Fibroblast of upper back skin (primary cell): ENCODE measurements at regions not wholly inside any gene's neighbourhood (a gene's known extent, or its start where the extent isn't known, plus 50 kb on each side); places are given as distances from the start of the nearest gene placed in this dataset.

Source experiments
- DNase-seq: peaks from one replicate; pipeline ENCODE4 v3.0.0-alpha.2; 2013

- DNase-seq, result no peak
Observed at GRCh38 chr13:75124415-75124814, 357.6 kb downstream of the TBC1D4 start.

GRCh38 chr13:75123428-75123827, 358.5 kb downstream of the TBC1D4 start:
- DNase-seq, result no peak

GRCh38 chr13:75120085-75120484, 361.9 kb downstream of the TBC1D4 start:
- no peak for DNase-seq

- DNase-seq, result no peak
Observed at GRCh38 chr13:75115171-75115570, 366.8 kb downstream of the TBC1D4 start.

- no peak for DNase-seq
Observed at GRCh38 chr13:75103976-75104375, 378.0 kb downstream of the TBC1D4 start.

- DNase-seq, result peak; percentile 53
Observed at GRCh38 chr13:75102001-75102716, 379.8 kb downstream of the TBC1D4 start.

- DNase-seq, result no peak
Observed at GRCh38 chr13:75101348-75101747, 380.6 kb downstream of the TBC1D4 start.

- no peak for DNase-seq
Observed at GRCh38 chr13:75092143-75092542, 389.8 kb downstream of the TBC1D4 start.

- no peak for DNase-seq
Observed at GRCh38 chr13:75091718-75092117, 390.3 kb downstream of the TBC1D4 start.

GRCh38 chr13:75090872-75091615, 390.9 kb downstream of the TBC1D4 start:
- DNase-seq, result no peak

- DNase-seq, result no peak
Observed at GRCh38 chr13:75088915-75089314, 393.1 kb downstream of the TBC1D4 start.

GRCh38 chr13:75079226-75079625, 402.7 kb downstream of the TBC1D4 start:
- DNase-seq, result peak; percentile 6

GRCh38 chr13:75076476-75076875, 405.5 kb downstream of the TBC1D4 start:
- no peak for DNase-seq

GRCh38 chr13:75073786-75074185, 408.2 kb downstream of the TBC1D4 start:
- no peak for DNase-seq

- no peak for DNase-seq
Observed at GRCh38 chr13:75072891-75073290, 409.1 kb downstream of the TBC1D4 start.

- no peak for DNase-seq
Observed at GRCh38 chr13:75072368-75072767, 409.6 kb downstream of the TBC1D4 start.

GRCh38 chr13:75071796-75072195, 410.2 kb downstream of the TBC1D4 start:
- DNase-seq, result no peak

- no peak for DNase-seq
Observed at GRCh38 chr13:75071395-75071794, 410.6 kb downstream of the TBC1D4 start.

- no peak for DNase-seq
Observed at GRCh38 chr13:75061909-75062308, 420.1 kb downstream of the TBC1D4 start.

- DNase-seq, result no peak
Observed at GRCh38 chr13:75055296-75055695, 426.7 kb downstream of the TBC1D4 start.

- DNase-seq, result no peak
Observed at GRCh38 chr13:75052616-75053015, 429.4 kb downstream of the TBC1D4 start.

GRCh38 chr13:75050419-75051046, 431.4 kb downstream of the TBC1D4 start:
- DNase-seq, result peak; percentile 80

- DNase-seq, result no peak
Observed at GRCh38 chr13:75049735-75050335, 432.1 kb downstream of the TBC1D4 start.

- DNase-seq, result no peak
Observed at GRCh38 chr13:75042807-75043206, 439.2 kb downstream of the TBC1D4 start.
